HepG2 (cell line): ENCODE measurements at regions not wholly inside any gene's neighbourhood (a gene's known extent, or its start where the extent isn't known, plus 50 kb on each side); places are given as distances from the start of the nearest gene placed in this dataset.

Source experiments
- ATAC-seq: fragments of 200-7000 bp; cut with Tn5 transposase; 3 replicates; pipeline ENCODE4 v1.9.1; 2020; ENCODE audit warnings: mild to moderate bottlenecking, moderate library complexity
- BruUV-seq: library from RNA; stranded (reverse); fragments of 400-500 nt; replicated peaks from 2 replicates; lab custom pipeline; 2021; lab: Mats Ljungman, UMichigan
- CTCF ChIA-PET: fragments of 300-600 bp; formaldehyde crosslinking; extraction: SDS; loops from one replicate; lab custom pipeline; 2021; ENCODE audit warnings: low total read pairs, inconsistent platforms, low intra/inter-chr PET ratio; lab: Yijun Ruan, JAX
- POLR2A ChIA-PET: fragments of 350-600 bp; sonication (Branson Sonifier 250); formaldehyde crosslinking; loops from one replicate; lab custom pipeline; 2020; ENCODE audit warnings: antibody characterized with exemption, inconsistent platforms; lab: Yijun Ruan, JAX
- DNase-seq: peaks from one replicate; pipeline ENCODE4 v3.0.0-alpha.2; 2015; ENCODE audit warnings: low spot score
- FAIRE-seq: peaks from 3 replicates; lab custom pipeline; 2011; peaks lifted over from hg19 to GRCh38; lab: Jason Lieb, UNC
- H2AFZ ChIP-seq: one replicate; pipeline ENCODE4 v1.6.1; 2011; ENCODE audit warnings: low read length, inconsistent platforms
- H3K27ac ChIP-seq: fragments of 300-600 bp; 3 replicates; pipeline ENCODE4 v1.8.0; 2011; ENCODE audit warnings: mixed run types, mild to moderate bottlenecking, mixed read lengths, low read length, inconsistent platforms; ENCODE audit not compliant: insufficient read depth; ENCODE audit errors: extremely low read length
- H3K27me3 ChIP-seq, 2 experiments: fragments of 200-600 bp in 1 of 2; 2 replicates in 1 of 2; 3 replicates in 1 of 2; pipeline versions ENCODE4 v1.6.0 to v1.8.0; 2011; ENCODE audit warnings: low read length in 2 of 2, mild to moderate bottlenecking in 2 of 2, moderate library complexity in 2 of 2, inconsistent platforms in 1 of 2; ENCODE audit not compliant: insufficient read depth in 2 of 2, control insufficient read depth in 1 of 2
- H3K36me3 ChIP-seq, 2 experiments: fragments of 200-600 bp in 1 of 2; replicated peaks in 1 of 2; 2 replicates in 1 of 2; 3 replicates in 1 of 2; pipeline versions ENCODE4 v1.5.1 to v1.8.0; 2011; ENCODE audit warnings: low read length in 2 of 2, inconsistent platforms in 1 of 2; ENCODE audit not compliant: insufficient read depth in 2 of 2, control insufficient read depth in 1 of 2
- H3K4me1 ChIP-seq: 2 replicates; pipeline ENCODE4 v1.5.1; 2012; ENCODE audit warnings: low read length, inconsistent platforms; ENCODE audit not compliant: insufficient read depth
- H3K4me2 ChIP-seq: 2 replicates; pipeline ENCODE4 v1.6.0; 2011; ENCODE audit warnings: low read depth, low read length, inconsistent platforms
- H3K4me3 ChIP-seq, 3 experiments: fragments of 200-600 bp in 1 of 3; sonication (generic), shearing (Covaris generic) in 1 of 3; replicated peaks in 1 of 3; 2 replicates each; pipeline ENCODE4 v1.5.1; 2011 to 2016; ENCODE audit warnings: low read length in 3 of 3, inconsistent platforms in 2 of 3, low read depth in 2 of 3, mild to moderate bottlenecking in 2 of 3, control low read depth in 1 of 3, mixed read lengths in 1 of 3; ENCODE audit not compliant: insufficient read depth in 1 of 3
- H3K79me2 ChIP-seq: one replicate; pipeline ENCODE4 v1.6.1; 2011; ENCODE audit warnings: low read length, inconsistent platforms; ENCODE audit not compliant: insufficient read depth
- H3K9ac ChIP-seq: 2 replicates; pipeline ENCODE4 v1.6.0; 2011; ENCODE audit warnings: mild to moderate bottlenecking, low read depth, low read length, inconsistent platforms; ENCODE audit not compliant: insufficient read depth
- H3K9me3 ChIP-seq: 2 replicates; pipeline ENCODE4 v1.5.1; 2012; ENCODE audit warnings: mild to moderate bottlenecking, low read length
- H4K20me1 ChIP-seq: 2 replicates; pipeline ENCODE4 v1.6.0; 2011; ENCODE audit warnings: inconsistent platforms, mild to moderate bottlenecking, low read length, moderate library complexity; ENCODE audit not compliant: insufficient read depth
- CEBPZ ChIP-seq: IDR thresholded peaks from 2 replicates; pipeline ENCODE4 v1.6.1; 2012; ENCODE audit warnings: low read length, improper control_type of control experiment
- KLF11 ChIP-seq: IDR thresholded peaks from 2 replicates; pipeline ENCODE4 v1.6.1; 2016; ENCODE audit warnings: missing compliant biosample characterization
- MBNL3 ChIP-seq: fragments of 250-450 bp; sonication (Bioruptor Pico); conservative IDR thresholded peaks from 2 replicates; pipeline ENCODE4 v1.8.0; 2022; ENCODE audit warnings: mild to moderate bottlenecking, inconsistent platforms
- SOX13 ChIP-seq, 3 experiments: fragments of 450-650 bp in 1 of 3; sonication (generic) in 1 of 3; formaldehyde crosslinking in 1 of 3; IDR thresholded peaks in 2 of 3; conservative IDR thresholded peaks in 1 of 3; 2 replicates each; pipeline versions ENCODE4 v1.5.0 to v1.6.1; 2016 to 2020; ENCODE audit warnings: antibody characterized with exemption in 1 of 3, mild to moderate bottlenecking in 1 of 3, missing compliant biosample characterization in 1 of 3, missing genetic modification reagents in 1 of 3, moderate library complexity in 1 of 3
- SSRP1 ChIP-seq: IDR thresholded peaks from 2 replicates; pipeline ENCODE4 v1.6.1; 2016; ENCODE audit warnings: control low read depth
- ZNF296 ChIP-seq: sonication (generic); formaldehyde crosslinking; conservative IDR thresholded peaks from 2 replicates; pipeline ENCODE4 v1.5.0; 2020; ENCODE audit warnings: mild to moderate bottlenecking, missing genetic modification reagents
- ZNF432 ChIP-seq: sonication (generic); formaldehyde crosslinking; IDR thresholded peaks from 2 replicates; pipeline ENCODE4 v1.5.0; 2020; ENCODE audit warnings: missing genetic modification reagents, mild to moderate bottlenecking, borderline replicate concordance
- ZNF597 ChIP-seq: sonication (generic); formaldehyde crosslinking; IDR thresholded peaks from 2 replicates; pipeline ENCODE4 v1.5.0; 2020; ENCODE audit warnings: missing genetic modification reagents
- ZNF639 ChIP-seq: conservative IDR thresholded peaks from 2 replicates; pipeline ENCODE4 v1.6.1; 2018; ENCODE audit warnings: missing genetic modification reagents
- ZXDC ChIP-seq: sonication (generic); formaldehyde crosslinking; IDR thresholded peaks from 2 replicates; pipeline ENCODE4 v1.5.0; 2020; ENCODE audit warnings: mild to moderate bottlenecking, missing genetic modification reagents
- WGBS: methylation state at CpG from one replicate; pipeline ENCODE4 v1.1.6; 2017; ENCODE audit warnings: low lambda C conversion rate; 5-methylcytosine and 5-hydroxymethylcytosine counted together
- in situ Hi-C: cut with HindIII; loops from 2 replicates; pipeline ENCODE4 v1.10.0; 2017; ENCODE audit warnings: low pct_unique_long_range_greater_than_20kb; ENCODE audit not compliant: extremely low pct_ligation_motif_present
- intact Hi-C: fragments of 100-400 bp; cut with micrococcal nuclease; formaldehyde crosslinking; loops from one replicate; pipeline ENCODE4 v1.10.0; 2022; ENCODE audit not compliant: unreplicated experiment

- TF ChIP-seq MBNL3 (CRISPR knock-in tag): no peak
- no peak for TF ChIP-seq SSRP1 (CRISPR knock-in tag)
- no peak for TF ChIP-seq ZXDC
- TF ChIP-seq ZNF296 (CRISPR knock-in tag): no peak
- no peak for TF ChIP-seq KLF11 (CRISPR knock-in tag)
- TF ChIP-seq ZNF432 (CRISPR knock-in tag): no peak
- H2AFZ ChIP-seq: no peak overlapping the region
- intact Hi-C loops: no loop called here
- BruUV-seq: no TSS peak
- H3K79me2 ChIP-seq: no peaks in the 10 kb centered on the region
- WGBS: 19% methylated on average over 4 of the region's 4 CpGs
- no peak overlapping the region for H3K9ac ChIP-seq
- in situ Hi-C loops: no loop called here
- DNase-seq: no peak
- H3K9me3 ChIP-seq: no peaks in the 10 kb centered on the region
- H3K36me3 ChIP-seq: no peaks in the 10 kb centered on the region
- H3K4me3 ChIP-seq: no peak overlapping the region
- no peaks in the 10 kb centered on the region for H3K4me1 ChIP-seq
- POLR2A ChIA-PET: no interaction called here
- H3K4me2 ChIP-seq: no peak overlapping the region
- CTCF ChIA-PET: no interaction called here
- no peak for ATAC-seq
- H3K27ac ChIP-seq: no peak overlapping the region
- no peaks in the 10 kb centered on the region for H3K27me3 ChIP-seq
- H4K20me1 ChIP-seq: no peaks in the 10 kb centered on the region
- FAIRE-seq: no peak
These were observed 99.4 kb upstream of the CTTNBP2 start for GRCh38 chr7:117972606-117973005.

GRCh38 chr7:117973975-117974374 is 100.7 kb upstream of the CTTNBP2 start:
- H3K27ac ChIP-seq: no peak overlapping the region
- H3K36me3 ChIP-seq: no peaks in the 10 kb centered on the region
- no peaks in the 10 kb centered on the region for H3K27me3 ChIP-seq
- no peaks in the 10 kb centered on the region for H3K79me2 ChIP-seq
- no peak overlapping the region for H3K9ac ChIP-seq
- no peak for DNase-seq
- H4K20me1 ChIP-seq: no peaks in the 10 kb centered on the region
- no peak overlapping the region for H3K4me2 ChIP-seq
- ChIA-PET CTCF (no interaction called here), POLR2A (no interaction called here)
- H3K4me3 ChIP-seq: no peak overlapping the region
- ATAC-seq: no peak
- WGBS: 31% methylated on average over 5 of the region's 5 CpGs
- no peak overlapping the region for H2AFZ ChIP-seq
- BruUV-seq: no TSS peak
- in situ Hi-C loops (no loop called here), intact Hi-C loops (no loop called here)
- no peaks in the 10 kb centered on the region for H3K9me3 ChIP-seq
- FAIRE-seq: no peak
- H3K4me1 ChIP-seq: no peaks in the 10 kb centered on the region
- TF ChIP-seq CEBPZ (no peak), ZNF597 (no peak), ZNF639 (CRISPR knock-in tag) (no peak), SOX13 (IDR thresholded peaks at IDR 0.05) (no peak), SOX13 (CRISPR knock-in tag; conservative IDR thresholded peaks at IDR 0.05 in 1 of 2, IDR thresholded peaks at IDR 0.05 in 1 of 2) (no peak)
